ENCODE measurements at regions not wholly inside any gene's neighbourhood (a gene's known extent, or its start where the extent isn't known, plus 50 kb on each side); places are given as distances from the start of the nearest gene placed in this dataset.

DNA sequence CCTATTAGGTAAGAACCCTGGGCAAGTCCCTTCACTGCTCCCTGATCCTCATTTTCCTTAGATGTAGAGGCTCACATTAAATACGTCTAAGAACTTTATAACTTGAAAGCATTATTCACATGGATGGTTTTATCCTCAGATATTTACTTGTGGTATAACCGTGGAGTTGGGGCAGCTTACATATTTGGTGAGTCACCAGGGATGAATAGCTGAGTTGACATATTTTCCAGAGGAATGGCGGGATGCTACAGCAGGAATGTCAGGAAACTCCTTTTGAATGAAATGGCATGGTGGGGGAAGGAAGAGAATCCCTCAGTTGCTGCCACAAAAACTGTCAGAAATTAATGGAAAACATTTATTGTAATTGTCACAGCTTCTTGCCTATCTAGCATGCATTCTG, 165.3 kb upstream of the RPS6KA3 start:
- DNase-seq (ENCODE audit: low read depth in 3 of 3), result no peak

DNA sequence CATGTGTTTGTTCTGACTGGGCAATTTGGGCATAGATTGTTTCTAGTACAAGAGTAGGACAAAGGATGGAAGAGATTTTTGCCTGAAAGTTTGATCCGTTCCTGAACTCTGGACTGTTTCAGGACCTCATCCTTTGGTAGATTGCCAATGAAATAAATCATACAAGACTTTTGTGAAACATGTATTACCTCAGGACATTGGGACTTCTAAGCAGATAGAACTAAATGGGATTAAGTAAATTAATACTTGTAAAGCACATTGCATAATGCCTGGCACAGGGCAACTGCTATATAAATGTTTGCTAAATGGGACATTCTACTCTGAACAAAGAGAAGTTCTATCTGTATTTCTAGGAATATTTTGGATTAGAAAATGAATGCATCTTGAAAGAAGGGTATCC, 164.8 kb upstream of the RPS6KA3 start:
- no peak for DNase-seq (ENCODE audit: low read depth in 3 of 3)

GRCh38 chrX:20427173-20427770, 160.6 kb upstream of the RPS6KA3 start:
- DNase-seq (ENCODE audit: low read depth in 3 of 3), result no peak

GRCh38 chrX:20421697-20422096, 155.0 kb upstream of the RPS6KA3 start:
- DNase-seq (ENCODE audit: low read depth in 3 of 3), result no peak

DNA sequence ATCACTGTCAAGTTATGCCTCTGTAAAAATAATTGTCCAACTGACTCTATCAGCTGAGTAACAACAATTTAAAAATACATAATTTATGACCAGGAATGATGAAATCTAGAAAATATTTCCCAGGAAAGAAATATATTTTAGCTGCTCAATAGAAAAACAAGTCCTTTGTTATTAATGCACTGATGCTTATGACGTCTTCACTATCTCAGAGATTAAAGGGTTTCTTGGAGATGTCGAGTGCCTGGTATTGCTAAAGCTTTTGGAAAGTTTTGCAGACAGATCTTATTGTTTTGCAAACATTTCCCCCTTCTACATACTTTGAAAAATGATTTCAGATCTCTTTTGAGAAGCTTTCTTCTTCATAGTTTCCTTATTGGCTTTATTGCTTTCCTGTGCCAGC, 154.6 kb upstream of the RPS6KA3 start:
- no peak for DNase-seq (ENCODE audit: low read depth in 3 of 3)

DNA sequence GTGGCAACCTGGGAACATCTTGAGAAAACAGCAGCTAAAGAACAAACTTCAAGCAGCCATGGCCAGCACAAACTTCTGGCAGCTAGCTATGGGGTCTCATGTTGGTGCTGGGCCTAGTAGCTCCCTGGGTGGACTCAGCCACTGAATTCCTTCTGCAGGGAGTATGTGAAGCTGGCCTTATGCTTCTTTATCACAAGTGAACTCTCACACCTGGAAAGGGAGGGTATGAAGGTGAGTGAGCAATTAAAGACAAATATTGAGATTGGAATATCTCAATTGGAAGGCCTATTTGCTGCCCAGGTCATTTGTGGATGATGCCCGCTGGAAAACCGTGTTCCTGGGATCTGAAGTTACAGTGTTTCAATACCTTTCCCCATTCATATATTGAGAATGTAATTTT, 153.3 kb upstream of the RPS6KA3 start:
- no peak for DNase-seq (ENCODE audit: low read depth in 3 of 3)

- DNase-seq (ENCODE audit: low read depth in 3 of 3), result no peak
Measured at GRCh38 chrX:20418379-20419150, 151.9 kb upstream of the RPS6KA3 start.

- peak in 1 of 3 donors; percentile 2 for DNase-seq (ENCODE audit: low read depth in 3 of 3)
Measured at GRCh38 chrX:20414762-20415445, 148.2 kb upstream of the RPS6KA3 start.

GRCh38 chrX:20414066-20414465, 147.4 kb upstream of the RPS6KA3 start:
- DNase-seq (ENCODE audit: low read depth in 3 of 3), result no peak

DNA sequence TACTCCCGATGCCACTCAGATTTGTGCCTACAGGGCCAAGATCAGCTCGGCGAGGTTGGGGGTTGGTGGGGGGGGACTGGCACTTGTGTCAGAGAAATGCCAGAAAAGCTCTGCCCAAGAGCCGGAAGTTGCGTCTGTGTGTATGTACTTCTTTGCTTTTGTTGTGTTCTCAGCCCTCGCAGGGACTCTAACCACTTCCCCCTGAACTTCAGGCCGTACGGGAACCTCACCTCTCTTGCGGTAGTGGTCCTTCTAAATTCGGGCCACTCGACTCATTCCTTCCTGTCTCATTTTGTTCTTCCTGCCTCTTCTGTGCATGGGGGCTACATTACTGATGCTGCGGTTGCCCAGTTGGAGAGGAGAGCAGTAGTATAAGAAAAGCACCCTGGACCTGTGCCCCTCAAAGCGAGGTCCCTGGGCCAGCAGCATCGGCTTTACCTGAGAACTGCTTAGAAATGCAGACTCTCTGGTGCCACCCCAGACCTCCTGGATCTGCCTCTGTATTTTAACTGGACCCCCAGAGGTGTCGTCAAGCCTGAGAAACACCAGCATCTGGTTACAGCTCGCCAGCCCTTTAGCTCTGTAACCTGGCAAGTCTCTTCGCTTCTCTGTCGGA, 146.3 kb upstream of the RPS6KA3 start:
- no peak for DNase-seq (ENCODE audit: low read depth in 3 of 3)

- DNase-seq (ENCODE audit: low read depth in 3 of 3), result no peak
Measured at GRCh38 chrX:20410540-20410939, 143.8 kb upstream of the RPS6KA3 start.

GRCh38 chrX:20409991-20410390, 143.3 kb upstream of the RPS6KA3 start:
- DNase-seq (ENCODE audit: low read depth in 3 of 3), result no peak

DNA sequence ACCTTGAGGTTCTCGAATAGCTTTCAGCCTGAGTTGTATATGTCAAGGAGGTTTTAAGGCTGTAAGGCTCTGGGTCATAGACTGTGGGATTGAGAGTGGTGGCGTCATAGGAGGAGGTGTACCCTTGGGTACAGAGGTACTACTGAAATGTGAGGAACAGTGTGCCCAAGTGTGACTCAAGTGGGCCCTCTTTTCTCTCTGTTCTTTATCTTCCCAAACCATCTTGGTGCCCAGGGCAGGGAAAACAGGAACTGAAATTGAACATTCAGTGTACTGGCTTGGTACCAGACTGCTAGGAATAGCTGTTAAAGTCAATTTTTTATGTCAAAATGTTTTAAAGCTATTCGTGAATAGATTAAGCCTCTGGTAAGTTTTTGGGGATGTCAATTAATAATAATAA, 136.2 kb upstream of the RPS6KA3 start:
- DNase-seq (ENCODE audit: low read depth in 3 of 3), result no peak

- DNase-seq (ENCODE audit: low read depth in 3 of 3), result no peak
Measured at GRCh38 chrX:20399728-20400414, 133.2 kb upstream of the RPS6KA3 start.

- no peak for DNase-seq (ENCODE audit: low read depth in 3 of 3)
Measured at GRCh38 chrX:20397587-20397986, 130.9 kb upstream of the RPS6KA3 start.

DNA sequence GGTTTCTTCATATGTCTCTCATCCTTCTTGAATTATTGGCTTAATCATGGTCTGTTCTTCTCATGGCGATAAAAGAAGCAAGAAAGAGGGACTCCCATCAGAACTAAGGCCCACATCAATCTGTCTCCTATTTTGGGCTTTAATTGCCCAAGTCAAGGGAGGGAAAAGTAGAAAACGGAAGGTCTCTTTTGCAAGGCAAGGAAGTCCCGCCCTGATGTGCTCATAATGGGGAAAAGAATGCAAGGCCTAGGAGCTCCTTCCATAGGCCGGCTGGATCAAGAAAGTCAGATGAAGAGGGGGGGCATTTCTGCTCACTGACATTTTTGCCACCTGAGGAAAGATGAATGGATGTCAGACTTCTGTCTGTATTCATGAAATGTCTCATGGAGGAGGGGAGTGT, 127.7 kb upstream of the RPS6KA3 start:
- DNase-seq (ENCODE audit: low read depth in 3 of 3), result no peak

GRCh38 chrX:20393944-20394343, 127.2 kb upstream of the RPS6KA3 start:
- no peak for DNase-seq (ENCODE audit: low read depth in 3 of 3)

DNA sequence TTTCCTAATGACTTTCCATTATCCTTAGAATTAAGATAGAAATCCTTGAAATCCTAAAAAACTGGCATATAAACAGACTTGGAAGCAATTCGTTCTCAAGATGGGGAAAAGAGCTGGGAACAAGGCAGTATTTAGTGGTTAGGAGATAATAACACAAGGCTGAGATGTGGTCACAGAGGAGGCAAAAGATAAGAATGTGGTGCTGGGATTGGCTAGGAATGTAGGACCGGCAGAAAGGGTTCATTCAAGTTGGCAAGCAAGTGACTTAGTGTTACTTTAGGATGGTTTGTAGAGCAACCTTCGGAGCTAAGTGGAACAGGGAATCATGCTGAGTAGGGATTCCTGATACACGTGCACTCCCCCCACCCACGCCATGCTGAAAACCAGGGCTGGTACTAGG, 121.9 kb upstream of the RPS6KA3 start:
- no peak for DNase-seq (ENCODE audit: low read depth in 3 of 3)

DNA sequence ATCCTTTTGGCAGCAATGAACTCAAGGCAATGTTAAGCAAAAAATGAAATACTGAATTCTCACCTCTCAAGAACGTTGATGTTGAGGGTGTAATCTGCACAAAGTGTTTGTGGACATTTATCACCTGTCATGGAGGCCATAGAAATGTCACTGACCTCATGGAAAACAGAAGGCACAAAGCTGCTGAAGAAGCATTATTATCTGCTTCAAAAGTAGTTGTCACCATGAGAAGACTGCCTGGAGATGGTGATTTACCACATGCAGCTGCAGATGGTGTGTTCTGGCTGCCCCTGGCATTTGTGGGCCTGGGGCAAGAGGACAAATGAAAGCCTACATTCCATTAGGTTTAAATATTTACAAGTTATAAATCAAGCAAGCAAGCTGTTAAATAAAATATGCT, 116.8 kb upstream of the RPS6KA3 start:
- DNase-seq (ENCODE audit: low read depth in 3 of 3), result no peak

GRCh38 chrX:20382518-20383297, 116.0 kb upstream of the RPS6KA3 start:
- DNase-seq (ENCODE audit: low read depth in 3 of 3), result no peak

- no peak for DNase-seq (ENCODE audit: low read depth in 3 of 3)
Measured at GRCh38 chrX:20382082-20382481, 115.4 kb upstream of the RPS6KA3 start.
